NCI-H1417 (cell line): ENCODE measurements at regions not wholly inside any gene's neighbourhood (a gene's known extent, or its start where the extent isn't known, plus 50 kb on each side); places are given as distances from the start of the nearest gene placed in this dataset.
A peak's percentile ranks its signal among the peaks of the same experiment; 100 is the strongest.

Source experiments
- DNase-seq, 3 experiments: peaks; one replicate each; lab custom pipeline; 2025; lab: John Stamatoyannopoulos, UW

DNA sequence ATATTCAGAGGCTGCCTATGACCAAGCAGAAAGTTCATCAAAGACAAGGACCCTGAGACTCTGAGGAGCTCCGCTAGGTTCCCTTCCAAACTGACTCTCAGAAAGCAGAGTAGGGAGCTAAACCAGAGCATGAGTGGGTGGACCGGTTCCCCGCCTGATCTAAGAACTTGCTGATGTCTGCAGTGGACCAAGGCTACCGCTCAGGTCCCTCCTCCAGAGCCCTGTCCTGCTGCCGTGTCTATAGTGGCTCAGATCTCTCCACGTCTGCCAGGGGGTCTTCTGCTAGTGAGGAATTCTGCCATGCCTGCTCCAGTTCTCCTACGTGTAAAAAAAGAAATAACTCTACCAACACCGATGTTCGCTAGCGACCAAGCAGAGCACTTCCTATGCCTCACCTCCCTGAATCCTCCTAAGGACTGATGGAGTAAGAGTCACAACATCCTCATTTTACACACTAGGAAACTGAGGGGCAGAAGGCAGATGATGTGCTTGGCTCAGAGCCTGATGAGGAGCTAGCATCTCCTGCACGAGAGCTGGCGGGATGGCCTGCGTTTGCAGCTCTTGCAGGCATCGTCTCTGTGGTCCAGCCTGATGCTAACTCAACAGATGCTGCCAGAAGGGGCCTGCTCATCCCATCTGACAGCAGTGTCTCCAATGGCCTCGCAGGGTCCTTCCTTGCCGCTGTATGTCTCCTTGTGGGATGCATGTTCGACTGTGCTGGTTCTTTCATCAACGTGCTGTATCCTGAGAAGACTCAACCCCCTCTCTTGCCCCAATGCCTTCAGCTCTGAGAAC lies 265.5 kb downstream of the C16orf95 start:
- no peak for DNase-seq

DNA sequence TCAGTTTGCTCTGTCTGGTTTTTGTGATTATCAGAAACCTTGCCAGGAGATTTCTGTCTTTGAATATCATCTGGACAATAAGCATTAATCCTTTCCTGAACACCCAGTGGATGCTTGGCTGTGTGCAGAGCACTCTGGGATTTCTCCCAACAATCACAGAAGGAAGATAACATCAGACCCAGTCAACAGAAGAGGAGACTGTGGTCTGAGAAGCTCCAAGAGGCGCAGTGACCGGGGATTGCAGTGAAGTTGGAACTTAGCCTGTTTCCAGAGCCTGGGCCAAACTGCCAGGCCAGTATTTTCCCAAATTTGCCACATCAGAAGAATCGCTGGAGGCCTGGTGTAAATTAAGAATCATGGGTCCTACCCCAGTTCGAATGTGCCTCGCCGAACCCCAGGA lies 264.7 kb downstream of the C16orf95 start:
- DNase-seq = no peak

DNA sequence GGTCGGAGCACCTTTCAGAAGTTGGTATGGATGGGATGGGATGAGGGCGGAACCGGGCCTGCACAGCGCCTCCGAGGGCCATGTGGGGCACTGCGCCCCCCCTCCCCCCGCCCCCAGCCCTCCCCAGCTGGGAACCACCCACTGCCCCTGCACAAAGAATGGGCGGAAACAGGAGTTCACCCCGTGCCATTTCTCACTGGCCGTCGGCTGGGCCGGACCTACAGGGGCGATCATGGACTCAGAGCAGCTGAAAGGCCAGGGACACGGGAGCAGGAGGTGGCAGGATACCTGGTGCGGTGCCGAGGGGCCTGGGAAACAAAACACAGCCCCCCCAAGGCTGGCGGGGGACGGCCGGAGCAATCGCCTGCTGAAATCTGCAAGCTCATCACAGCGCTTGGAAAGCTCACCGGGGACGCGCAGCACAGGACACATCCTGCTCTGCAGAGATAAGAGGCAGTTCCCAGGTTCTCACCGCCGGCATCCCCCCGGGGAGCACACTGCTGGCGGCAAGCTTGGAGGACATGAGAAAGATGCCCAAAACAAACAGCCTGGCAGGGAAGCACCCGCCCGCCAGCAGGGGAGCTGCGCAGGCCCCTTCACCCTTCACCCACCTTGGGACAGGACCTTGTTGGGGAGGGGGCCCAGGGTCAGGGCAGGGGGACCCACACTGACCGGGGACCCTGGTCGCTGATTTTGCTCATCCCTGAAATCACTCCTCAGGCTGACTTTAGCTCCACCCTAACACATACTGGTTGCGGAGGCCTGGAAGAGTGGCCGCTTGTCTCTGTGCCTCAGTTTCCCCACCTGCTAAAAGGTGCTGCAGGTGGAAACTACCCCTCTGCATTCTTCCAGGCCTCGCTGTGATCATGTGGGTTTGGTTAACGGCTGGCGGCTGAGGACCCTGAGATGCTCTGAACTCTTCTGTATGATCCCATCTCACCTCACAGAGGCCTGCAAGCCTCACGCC lies 263.9 kb downstream of the C16orf95 start:
- no peak for DNase-seq

DNA sequence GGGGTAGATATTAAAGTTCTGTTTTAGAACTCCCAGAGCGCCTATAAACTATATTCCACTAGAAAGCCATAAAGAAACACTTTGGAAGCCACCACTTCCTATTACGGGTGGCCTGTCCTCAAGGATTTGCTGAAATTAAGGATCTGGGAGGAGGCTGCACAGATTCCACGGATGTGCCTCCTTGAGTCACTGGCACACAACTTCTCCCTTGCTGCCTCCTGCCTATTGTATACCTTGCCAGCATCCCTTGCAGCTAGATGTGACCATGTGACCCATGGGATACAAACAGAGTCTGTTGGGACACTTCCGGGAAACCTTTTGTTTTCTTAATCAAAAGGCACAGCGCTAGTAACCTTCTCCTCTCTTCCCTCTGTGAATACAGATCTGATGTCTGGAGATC lies 263.0 kb downstream of the C16orf95 start:
- DNase-seq = no peak

DNA sequence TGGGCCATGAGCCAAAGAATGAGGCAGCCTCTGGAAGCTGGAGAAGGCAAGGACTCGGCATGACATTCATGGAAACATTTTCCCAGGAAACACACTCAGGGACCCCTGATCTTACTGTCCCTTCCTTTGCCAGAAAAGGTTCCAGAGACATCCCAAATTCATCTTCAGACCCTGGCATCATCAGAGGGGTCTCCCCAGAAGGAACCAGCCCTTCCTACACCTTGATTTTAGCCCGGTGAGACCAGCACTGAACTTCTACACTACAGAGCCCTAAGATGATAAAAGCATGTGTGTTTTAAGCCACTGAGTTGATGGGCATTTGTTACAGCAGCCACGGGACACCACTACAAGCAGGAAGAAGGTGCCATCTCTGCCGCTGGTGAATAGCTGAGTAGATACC lies 262.3 kb downstream of the C16orf95 start:
- no peak for DNase-seq

DNA sequence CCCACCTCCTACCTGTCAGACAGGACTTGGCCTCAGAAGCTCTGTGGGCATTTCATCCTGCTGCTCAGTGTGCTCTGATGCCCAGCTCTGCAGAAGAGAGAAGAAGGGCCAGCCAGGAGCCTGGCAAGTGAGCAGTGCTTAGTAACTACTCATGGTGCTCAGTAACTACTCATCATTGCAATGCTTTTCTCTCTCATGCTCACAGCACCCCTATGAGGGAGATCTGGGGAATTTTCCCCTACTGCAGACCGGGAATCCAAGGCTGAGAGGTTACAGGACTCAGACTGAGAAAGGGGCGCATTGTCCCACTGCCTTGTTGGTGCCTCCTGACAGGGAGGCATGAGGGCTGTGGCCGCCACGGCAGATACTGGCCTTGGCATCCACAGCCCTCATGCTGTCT lies 261.1 kb downstream of the C16orf95 start:
- peak in 1 of 3 experiments; percentile 4 for DNase-seq

DNA sequence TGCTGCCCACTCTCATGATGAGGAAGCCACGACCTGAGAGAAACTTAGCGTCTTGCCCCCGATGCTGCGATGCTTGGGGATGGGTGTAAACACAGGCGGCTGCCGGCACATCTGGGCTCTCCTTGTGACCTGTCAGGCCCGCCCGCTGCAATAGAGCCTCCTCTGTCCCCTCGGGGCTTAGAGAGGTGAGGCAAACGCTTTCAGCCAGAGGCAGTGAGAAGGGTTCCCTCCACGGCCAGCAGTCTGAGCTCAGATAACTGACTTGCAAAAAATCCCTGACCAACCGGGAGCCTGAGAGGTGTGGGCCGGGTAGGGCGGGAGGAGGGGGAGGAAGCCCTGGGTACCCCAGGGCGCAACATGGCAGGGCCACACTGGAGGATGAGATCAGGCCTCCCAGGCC lies 260.6 kb downstream of the C16orf95 start:
- no peak for DNase-seq

DNA sequence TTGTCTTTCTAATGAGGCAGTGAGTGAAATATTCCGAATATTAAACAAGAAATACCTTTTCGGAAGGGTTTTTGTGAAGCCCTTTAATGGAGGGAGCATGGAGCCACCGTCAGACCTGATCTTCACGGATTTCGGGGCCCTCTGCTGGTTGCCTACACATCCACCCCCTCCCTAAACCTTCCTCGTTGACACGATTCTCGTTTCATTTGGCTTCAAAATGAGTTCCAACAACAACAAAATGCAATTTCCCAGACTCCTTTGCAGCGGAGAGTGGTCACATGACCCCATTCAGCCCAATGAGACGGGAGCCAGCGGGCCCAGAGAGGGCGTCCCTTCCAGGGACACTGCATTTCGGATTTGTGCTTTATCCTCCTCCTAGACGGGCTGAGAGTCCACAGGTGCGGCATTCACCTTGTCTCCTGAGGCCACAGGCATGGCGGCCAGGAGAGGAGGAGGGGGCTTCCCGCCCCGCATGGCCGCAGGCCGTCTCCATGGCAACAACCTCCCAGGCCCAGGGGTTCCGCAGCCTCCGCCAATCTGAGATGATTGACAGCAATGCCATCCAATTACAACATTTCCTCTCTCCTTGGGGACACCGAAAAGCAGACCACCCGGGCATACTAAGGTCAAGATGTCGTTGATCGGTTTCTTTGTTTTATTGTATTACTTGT lies 259.8 kb downstream of the C16orf95 start:
- peak in 2 of 3 experiments; percentile 34 to 72 for DNase-seq

DNA sequence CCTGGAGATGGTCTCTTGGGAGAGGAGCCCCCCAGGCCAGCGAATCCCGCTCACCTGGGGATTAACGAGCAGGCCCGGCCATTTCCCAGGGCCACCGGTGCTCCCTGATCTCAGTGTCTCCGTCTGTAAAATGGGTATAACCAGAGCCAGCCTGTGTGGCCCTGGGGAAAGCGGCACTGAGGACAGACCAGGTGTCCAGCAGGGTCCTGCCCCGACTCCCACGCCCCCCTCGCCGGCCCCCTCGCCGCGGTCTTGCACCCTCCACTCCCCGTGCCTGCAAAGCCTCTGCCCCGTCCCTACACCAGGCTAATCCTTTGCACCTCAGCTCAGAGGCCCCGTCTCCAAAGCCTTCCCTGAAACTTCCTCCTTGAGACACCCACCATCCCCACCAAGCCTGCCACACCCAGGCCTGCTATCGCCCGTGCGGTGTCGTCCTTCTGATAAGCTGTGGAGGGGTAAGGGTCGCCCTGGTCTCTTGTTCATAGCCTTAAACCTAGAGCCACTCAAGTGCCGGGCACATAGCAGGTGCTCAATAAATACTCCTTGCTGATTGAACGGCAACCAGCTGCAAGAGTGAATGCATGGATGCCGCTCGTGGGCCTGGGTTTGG lies 259.1 kb downstream of the C16orf95 start:
- DNase-seq = no peak

DNA sequence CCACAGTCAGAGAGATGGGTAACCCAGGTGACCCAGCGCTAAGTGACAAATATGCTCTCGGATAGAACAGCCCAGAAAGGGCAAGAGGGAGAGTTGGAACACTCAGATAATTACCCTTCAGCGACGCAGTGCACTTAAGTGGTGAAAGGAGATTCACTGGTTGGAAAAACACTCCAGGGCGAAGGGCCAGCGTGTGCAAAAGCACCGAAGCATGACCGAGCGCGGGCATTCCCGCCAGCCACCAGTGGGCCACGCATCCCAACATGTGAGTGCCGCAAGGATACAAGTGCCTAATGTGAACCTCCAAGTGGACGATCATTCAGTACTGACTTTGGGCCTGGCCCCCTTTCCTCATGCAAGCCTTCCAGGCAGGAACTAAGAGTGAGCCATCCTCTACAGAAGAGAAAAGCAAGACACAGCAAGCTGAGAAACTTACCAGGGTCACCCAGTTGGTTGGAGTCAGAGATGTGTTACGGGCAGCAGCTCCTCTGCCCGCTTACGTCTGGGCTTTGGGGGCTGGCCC lies 258.4 kb downstream of the C16orf95 start:
- DNase-seq = no peak

DNA sequence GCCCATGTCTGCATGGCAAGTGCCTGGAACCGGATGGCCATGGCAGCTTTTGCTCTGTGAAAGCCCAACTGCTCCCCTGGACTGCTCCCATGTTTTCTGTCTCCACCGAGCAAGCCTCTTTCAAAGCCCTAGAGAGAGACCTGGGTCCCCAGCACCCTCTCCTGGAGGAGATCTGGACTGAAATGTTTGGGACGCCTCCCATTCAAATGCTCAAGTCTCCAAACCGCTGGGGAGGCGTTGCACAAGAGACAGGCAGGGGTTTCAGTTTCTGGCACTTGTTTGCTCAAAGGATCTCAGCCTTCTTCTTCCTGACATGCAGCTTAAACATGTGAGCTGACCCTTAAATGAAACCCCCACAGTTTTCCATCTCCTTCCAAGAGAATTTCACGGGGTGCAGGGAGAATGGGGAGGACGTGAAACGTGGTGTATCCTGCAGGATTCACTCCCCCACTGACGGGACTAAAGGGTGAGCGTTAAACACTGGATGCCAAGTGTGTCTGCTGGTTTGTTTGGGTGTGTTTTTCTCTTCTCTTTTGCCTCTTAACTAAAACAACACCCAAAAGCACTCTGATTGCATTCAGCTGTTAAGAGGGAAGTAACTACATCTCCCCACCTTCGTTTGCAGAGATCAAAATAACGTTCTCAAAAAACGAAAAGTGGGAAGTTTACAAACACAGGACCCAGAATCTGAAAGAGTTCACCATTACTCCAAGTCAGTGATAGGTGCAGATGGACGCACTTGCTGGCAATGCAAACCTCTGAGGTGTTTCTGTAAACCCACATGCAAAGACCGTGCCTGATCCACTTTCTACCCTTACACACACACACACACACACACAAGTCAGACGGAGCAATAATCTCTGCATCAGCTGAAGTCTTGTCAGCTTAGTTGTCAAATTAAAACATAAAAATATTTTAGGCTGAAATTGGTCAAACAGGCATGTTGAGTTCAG lies 256.9 kb downstream of the C16orf95 start:
- no peak for DNase-seq

DNA sequence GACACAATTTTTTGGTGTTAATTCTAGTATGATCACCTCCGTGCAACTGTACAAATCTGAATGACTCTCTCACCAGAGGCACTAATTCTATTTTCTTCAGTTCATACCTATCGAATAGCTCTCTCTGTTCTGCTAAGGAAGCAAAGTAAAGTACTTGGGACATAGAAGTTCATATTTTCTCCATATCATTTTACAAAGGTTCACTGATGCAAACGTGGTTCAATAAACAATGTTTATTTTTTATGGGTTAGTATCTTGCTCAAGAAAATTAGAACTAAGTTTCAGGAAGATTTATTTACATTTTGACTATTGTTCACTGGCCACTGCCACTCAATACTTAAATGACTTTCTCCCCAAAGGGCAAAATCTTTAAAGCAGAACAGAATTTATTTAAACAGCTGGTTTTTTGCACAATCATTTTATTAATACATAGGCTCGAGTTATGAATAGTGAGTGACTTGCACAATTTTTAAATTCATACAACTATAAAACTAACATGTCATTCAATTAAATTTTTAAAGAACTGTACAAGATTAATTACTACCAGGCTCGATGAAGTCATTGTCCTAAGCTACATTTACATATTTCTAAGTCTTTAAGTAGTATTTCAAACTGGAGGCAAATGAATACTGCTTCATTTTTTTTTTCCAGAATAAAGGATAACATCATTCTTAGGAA lies 255.8 kb downstream of the C16orf95 start:
- DNase-seq = peak in 1 of 3 experiments; percentile 18

DNA sequence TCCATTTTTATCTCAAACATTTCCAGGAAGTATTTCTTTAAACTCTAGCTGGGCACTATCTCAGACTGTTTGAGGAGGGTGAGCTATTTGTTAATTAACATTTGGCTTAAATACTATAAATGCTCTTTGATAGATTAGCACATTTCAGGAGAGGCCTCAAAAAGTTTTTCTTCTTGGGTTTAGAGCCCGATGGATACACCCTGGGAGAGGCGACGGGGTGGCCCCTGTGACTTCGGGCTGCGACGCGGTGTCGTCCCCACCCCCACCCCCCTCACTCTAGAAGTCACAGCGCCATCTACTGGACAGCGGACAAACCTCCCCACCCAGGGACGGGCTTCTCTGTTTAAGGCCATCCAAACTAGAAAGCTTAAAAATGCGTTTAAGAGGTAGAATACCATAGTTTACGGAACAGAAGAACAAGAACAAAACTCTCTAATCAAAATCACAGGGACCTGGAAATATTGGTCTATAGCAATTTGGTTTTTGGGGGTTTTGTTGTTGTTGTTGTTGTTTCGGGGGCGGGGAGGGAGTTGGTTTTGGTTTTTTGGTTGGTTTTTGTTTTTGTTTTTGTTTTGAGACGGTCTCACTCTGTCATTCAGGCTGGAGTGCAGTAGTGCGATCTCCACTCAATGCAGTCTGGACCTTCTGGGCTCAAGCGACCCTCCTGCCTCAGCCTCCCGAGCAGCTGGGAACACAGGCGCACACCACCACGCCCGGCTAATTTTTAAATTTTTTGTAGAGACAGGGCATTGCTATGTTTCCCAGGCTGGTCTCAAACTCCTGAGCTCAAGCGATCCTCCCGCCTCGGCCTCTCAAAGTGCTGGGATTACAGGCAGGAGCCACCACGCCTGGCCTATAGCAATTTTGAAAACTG lies 254.4 kb downstream of the C16orf95 start:
- DNase-seq = peak; percentile 9 to 80 (median 53)

DNA sequence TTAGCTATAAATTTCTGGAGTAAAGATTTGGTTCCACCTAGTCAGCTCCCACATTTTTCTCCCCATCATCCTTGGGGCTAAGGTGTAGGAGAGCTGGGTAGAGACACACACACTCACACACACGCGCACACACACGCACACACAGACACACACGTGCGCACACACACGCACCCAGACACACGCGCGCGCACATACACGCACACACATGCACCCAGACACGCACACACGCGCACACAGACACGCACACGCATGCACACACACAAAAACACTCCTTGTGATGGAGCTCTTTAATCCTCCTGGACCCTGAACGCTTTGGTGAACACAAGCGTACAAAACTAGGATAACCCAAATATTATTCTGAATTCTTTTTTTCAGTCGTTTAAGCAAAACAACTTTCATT lies 253.6 kb downstream of the C16orf95 start:
- DNase-seq = no peak

DNA sequence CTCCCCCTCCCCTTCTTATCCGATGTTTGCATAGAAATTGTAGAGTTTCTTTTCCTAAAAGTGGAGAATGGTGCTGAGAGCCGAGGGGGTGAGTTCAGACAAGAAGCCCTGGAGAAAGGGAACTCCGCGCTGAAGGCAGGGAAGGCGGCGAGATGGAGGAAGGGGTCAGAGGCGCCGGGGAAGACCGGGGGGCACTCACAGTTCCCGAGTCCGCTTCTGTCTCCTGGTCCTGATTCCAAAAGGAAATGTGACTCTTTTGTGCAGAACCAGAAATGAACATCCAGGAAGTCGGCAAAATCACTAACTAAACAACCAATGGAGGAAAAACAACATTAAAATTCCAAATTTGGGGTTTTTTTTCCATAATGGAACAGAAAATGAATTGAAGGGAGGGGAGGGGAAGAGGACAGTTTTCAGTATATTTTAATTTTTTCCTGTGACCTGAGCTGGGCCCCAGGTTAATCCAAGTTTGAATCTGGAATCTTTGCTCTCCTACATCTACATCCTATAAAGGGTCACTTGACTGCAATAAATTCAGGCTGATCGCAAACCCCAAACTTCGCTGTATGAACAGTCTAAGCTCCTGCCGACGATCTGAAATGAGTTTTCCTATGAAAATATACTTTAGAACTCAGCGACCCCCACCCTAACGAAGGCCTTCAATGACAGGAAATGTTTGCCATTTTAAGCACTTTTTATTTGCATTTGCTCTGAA lies 252.3 kb downstream of the C16orf95 start:
- DNase-seq = no peak

DNA sequence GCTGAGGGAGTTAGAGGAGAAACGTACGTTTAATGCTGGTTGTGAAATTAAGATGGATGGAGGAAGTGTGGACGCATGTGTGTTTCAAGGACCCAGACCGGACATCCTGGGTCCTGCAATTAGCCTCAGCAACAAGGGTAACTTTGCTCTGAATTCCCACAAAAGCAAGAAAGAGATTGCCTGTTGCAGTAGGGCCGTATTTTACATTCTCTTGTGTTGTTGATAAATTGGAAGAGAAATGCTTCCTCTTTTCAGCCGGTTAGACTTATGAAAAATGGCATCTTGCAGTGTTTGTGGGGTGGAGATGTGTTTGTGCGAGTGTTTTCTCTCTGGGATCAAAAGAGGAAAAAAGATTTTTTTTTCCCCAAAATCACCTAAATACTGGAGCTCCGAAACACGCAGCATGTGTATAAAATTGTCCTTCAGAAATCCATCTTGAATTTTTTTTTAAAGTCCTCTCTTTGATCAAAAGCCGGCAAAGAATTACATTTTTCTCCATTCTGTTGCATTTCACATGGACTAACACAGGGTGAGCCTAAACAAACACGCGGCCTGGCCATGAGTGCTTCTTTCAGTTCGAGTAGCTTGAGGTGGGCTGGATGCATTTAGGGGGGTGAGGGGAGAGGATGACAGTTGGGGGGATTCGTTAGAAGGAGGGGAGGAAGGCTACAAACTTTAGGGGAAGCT lies 251.6 kb downstream of the C16orf95 start:
- no peak for DNase-seq

DNA sequence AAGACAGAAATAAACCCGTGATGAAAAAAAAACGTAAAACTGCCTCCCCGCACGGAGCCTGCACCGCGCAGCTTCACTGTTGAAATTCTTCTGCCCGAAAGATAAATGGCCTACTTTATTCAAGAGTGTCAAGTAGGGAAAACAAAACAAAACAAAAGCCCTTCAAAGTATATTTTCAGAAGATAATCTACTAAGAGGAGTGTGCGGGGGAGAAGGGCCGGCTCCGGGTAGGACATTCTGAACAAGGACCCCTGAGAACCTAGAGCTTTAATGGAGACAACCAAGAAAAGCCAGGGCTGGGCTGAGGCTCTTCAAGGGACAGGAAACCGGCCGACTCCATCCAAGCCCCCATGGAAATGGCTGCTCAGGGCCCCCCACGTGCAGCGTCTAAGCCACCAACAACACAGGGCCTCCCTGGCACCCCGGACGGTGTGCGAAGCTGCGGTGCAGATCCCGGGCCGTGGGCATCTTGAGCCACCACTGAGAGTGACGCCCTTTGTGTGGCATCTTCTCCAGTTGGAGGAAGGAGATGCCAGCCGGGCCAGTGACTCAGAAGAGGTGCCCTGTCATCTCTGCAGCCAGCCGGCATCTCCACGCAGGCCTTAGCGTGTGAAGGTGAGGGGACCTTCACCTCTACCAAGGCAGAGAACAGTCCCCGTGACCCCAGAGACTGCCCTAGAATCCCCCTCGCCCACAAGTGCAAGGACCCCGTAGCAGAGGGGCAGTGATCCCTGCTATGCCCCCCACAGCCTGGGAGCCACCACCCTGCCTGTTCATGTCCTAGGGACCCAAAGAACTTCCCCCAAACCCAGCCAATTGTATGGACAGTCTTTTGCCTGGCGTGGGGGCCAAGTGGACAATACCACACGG lies 250.8 kb downstream of the C16orf95 start:
- no peak for DNase-seq
